GM21786 (cell line): ENCODE measurements at regions not wholly inside any gene's neighbourhood (a gene's known extent, or its start where the extent isn't known, plus 50 kb on each side); places are given as distances from the start of the nearest gene placed in this dataset.
"Not testable (repeated sequence)": the region's sequence is repeated elsewhere in the genome, so short reads cannot be mapped to it uniquely, and the experiment has no call there.

Source experiments
- ATAC-seq: cut with Tn5 transposase; IDR thresholded peaks from one replicate; pipeline ENCODE4 v1.9.1; 2021; ENCODE audit not compliant: unreplicated experiment

DNA sequence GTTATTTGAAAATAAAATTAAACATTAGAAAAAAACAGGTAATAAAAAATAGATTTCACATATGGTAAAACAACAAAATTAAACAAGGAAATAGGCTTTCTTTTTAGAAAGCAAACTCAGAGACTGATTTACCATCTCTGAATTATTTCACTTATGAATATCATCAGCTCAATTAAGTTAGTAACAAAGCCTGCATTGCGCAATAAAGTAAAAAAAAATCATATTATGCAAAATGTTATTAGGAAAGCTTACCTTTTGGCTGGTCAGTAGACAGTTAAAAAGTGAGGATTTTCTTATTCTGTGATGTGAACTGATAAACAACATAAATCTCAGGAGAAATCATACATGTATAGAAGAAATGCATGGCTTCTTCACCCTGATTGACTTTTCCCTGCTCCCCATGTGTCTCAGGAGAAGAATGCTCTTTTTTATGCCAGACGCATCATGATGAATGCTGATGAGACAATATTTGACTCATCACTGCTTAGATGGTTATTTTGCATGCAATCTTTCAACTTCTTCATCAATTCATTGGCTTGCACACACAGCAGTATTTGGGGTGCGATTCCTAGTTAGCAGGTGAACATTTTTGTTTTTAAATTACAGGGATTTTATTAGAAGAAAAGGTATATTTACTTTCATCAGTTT lies 124.5 kb upstream of the USP15 start:
- no peak for ATAC-seq

GRCh38 chr12:62136496-62136895 lies 123.7 kb upstream of the USP15 start:
- no peak for ATAC-seq

DNA sequence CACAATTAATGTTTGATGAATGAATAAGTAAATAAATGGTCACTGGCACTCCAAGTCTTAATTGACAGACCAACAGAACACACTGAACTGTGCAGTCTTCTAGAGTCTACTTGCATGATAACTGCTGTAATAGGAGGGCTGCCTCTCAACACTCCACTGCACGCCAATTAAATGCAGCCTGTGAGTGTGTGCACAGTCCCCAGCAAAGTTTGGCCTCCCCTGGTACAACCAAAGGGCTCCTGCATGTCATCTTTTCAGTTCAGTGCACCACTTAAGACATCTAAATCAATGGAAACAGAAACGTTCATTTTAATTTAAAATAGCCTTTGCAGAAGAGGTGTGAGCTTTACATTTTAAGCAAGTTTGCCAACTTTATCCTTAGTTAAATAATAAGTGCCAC lies 121.7 kb upstream of the USP15 start:
- no peak for ATAC-seq

- no peak for ATAC-seq
Measured at GRCh38 chr12:62146318-62146717, 113.9 kb upstream of the USP15 start.

GRCh38 chr12:62158013-62158412 lies 102.2 kb upstream of the USP15 start:
- no peak for ATAC-seq

DNA sequence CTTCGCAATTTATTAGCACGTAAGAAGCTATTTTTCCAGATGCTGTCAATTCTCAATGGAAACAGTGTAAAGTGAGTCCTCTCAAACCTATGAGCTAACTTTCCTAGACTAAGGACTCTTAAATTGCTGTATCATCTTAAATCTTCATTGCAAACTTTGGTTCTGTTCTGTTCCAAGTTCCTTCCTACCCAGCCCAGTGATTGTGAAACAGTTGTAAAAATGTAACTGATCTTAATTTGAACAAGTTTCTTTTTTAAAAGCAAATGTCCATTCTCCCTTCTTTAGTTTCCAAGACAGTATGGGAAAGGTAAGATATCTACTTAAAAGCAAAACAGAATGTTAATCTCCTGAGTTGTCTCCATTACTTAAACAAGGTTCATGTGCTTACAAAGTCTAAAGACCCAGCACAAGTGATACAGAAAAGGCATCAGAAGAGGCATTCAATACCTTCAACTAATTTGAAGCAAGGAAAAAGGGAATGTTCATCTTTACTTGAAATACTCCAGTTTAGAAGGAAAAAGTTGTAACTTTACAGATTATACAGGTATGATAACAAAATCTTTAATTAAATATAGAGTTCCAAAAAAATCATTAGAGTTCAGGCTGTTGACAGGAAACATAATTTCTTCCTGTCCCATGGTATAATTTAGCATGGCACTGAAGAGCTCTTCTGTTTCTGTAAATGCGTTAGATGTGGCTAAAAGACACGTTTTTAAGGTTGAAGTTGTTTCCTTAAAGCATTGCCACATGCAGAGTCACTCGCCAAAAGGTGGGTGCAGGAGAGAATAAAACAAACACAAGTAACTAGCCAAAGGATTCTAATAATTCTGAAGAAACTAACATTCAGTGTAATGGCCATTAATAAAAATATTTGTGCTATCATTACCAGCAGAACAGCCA lies 101.5 kb upstream of the USP15 start:
- no peak for ATAC-seq

GRCh38 chr12:62162214-62162613 lies 98.0 kb upstream of the USP15 start:
- no peak for ATAC-seq

GRCh38 chr12:62163368-62163767 lies 96.8 kb upstream of the USP15 start:
- no peak for ATAC-seq

DNA sequence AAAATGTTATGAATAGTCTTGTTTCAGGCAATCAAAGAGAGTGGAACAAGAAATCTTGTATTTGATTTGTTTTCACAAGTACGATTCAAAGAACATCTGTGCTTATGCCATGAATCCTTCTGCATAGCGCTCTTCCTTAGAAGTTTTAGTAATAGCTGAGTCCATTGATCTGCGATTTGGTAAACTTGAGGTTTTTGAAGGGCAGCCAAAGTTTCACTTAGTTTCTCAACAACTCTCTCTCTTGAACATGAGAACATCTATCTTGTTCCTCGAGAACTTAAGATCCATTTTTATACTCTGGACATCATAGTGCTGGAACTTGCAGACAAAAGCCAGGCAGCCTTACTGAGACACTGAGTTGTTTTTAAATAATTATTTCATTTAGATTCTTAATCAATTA lies 96.2 kb upstream of the USP15 start:
- ATAC-seq: no peak

GRCh38 chr12:62166525-62166924 lies 93.7 kb upstream of the USP15 start:
- ATAC-seq: no peak

- ATAC-seq: no peak
Measured at GRCh38 chr12:62168411-62168810, 91.8 kb upstream of the USP15 start.

- no peak for ATAC-seq
Measured at GRCh38 chr12:62170241-62170640, 90.0 kb upstream of the USP15 start.

- ATAC-seq: no peak
Measured at GRCh38 chr12:62190689-62191490, 69.3 kb upstream of the USP15 start.

DNA sequence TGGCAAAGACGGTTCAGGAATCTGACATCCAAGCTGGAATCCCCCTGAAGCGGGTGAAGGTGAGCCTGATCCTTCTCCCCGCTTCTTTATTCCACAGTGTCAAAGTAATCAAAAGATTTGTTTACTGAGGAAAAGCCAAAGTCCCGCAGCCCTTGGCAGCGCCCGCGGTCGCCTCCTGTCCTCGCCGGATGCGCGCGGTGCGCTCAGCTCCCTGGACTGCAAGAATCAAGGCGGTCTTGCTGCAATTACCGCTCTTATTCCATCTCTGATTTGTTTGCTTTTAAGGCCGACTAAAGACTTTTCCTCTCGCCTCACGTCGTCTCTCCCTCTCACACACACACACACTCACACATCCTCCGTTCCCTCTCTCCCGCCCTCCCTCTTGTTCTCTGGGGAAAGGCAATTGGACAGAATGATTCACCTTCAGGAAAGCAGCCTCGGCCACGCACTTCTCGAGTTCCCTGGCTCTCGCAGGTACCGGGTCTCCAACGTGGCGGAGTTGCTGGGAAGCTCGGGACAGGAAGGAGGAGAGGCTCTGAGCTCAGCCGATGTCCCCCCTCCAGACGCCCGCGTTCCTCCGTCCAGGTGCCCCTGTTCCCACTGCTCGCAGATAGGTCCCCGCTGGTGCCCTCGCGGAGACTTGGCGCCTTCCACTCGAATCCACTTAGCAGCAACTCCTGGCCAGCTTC lies 68.6 kb upstream of the USP15 start:
- no peak for ATAC-seq

- peak; percentile 95 for ATAC-seq
Measured at GRCh38 chr12:62192180-62192902, 67.9 kb upstream of the USP15 start.

DNA sequence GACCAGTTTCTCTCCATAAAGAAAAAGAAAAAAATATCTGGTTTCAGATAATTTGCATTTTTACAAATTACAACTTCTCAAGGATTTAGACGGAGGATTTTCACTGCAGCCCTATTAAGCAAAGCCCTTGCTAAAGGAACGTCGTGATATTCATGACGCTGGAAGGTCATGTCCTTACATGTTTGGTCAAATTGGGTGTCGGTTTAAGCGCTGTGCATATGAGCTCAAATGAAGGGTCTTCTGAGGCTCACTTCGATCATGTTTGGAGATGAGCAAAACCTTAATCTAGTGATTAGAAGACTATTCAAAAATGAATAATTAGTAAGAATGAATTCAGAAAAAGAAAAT lies 67.3 kb upstream of the USP15 start:
- ATAC-seq: no peak

DNA sequence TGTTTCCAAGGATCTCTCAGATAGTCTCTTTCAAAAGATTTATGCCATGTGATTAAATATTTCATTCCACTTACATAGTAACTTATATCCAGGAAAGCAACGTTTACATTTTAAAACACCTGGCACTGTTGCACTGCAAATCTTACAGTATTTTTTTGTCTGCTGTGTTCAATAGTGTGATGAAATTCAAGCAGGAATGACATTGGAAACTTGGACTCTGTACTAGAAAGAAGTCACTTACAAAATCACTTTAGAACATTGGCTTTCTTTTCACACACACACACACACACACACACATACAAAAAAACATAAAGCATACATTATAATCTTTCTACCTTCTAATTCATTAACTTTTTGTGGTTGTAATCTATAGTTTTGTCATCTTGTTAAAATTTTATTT lies 66.2 kb upstream of the USP15 start:
- no peak for ATAC-seq

GRCh38 chr12:62194616-62195015 lies 65.6 kb upstream of the USP15 start:
- no peak for ATAC-seq

DNA sequence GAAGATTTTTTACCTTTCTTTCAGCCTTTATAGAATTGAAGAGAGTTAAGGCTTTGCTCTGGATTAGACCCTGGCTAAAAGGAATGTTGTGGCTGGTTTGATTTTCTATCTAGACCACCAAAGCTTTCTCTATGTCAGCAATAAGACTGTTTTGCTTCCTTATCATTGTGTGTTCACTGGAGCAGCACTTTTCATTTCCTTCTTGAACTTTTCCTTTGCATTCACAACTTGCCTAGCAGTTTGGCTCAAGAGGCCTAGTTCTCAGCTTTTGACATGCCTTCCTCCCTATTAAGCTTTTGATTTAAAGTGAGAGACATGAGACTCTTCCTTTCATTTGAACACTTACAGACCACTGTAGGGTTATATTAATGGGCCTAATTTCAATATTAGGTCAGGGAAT lies 64.1 kb upstream of the USP15 start:
- ATAC-seq: no peak

GRCh38 chr12:62202861-62203260 lies 57.3 kb upstream of the USP15 start:
- ATAC-seq: not testable (repeated sequence)

GRCh38 chr12:62205346-62205745 lies 54.9 kb upstream of the USP15 start:
- ATAC-seq: no peak
